CD1c-positive myeloid dendritic cell (primary cell): ENCODE measurements at regions not wholly inside any gene's neighbourhood (a gene's known extent, or its start where the extent isn't known, plus 50 kb on each side); places are given as distances from the start of the nearest gene placed in this dataset.
"Not testable (repeated sequence)": the region's sequence is repeated elsewhere in the genome, so short reads cannot be mapped to it uniquely, and the experiment has no call there.

Experiments used
- DNase-seq: peaks from one replicate; pipeline ENCODE4 v3.0.0-alpha.2; 2016; ENCODE audit errors: extremely low spot score

GRCh38 chr14:45976001-45976400, 675.6 kb downstream of the RPL10L start:
- DNase-seq: no peak

GRCh38 chr14:45972416-45972815, 679.2 kb downstream of the RPL10L start:
- no peak for DNase-seq

- DNase-seq: no peak
Observed at GRCh38 chr14:45970621-45971020, 681.0 kb downstream of the RPL10L start.

- no peak for DNase-seq
Observed at GRCh38 chr14:45968037-45968436, 683.5 kb downstream of the RPL10L start.

- no peak for DNase-seq
Observed at GRCh38 chr14:45949479-45949878, 696.5 kb upstream of the MIS18BP1 start.

GRCh38 chr14:45947830-45948229, 694.8 kb upstream of the MIS18BP1 start:
- no peak for DNase-seq

- no peak for DNase-seq
Observed at GRCh38 chr14:45946251-45946650, 693.2 kb upstream of the MIS18BP1 start.

GRCh38 chr14:45940318-45940717, 687.3 kb upstream of the MIS18BP1 start:
- no peak for DNase-seq

- no peak for DNase-seq
Observed at GRCh38 chr14:45939572-45939971, 686.6 kb upstream of the MIS18BP1 start.

GRCh38 chr14:45919995-45920394, 667.0 kb upstream of the MIS18BP1 start:
- DNase-seq: not testable (repeated sequence)

- no peak for DNase-seq
Observed at GRCh38 chr14:45916340-45916953, 663.4 kb upstream of the MIS18BP1 start.

GRCh38 chr14:45907782-45908181, 654.8 kb upstream of the MIS18BP1 start:
- DNase-seq: no peak

- DNase-seq: no peak
Observed at GRCh38 chr14:45906257-45906656, 653.3 kb upstream of the MIS18BP1 start.

- no peak for DNase-seq
Observed at GRCh38 chr14:45905672-45906071, 652.7 kb upstream of the MIS18BP1 start.

GRCh38 chr14:45904314-45904713, 651.3 kb upstream of the MIS18BP1 start:
- DNase-seq: no peak

- no peak for DNase-seq
Observed at GRCh38 chr14:45902241-45902640, 649.2 kb upstream of the MIS18BP1 start.

- DNase-seq: no peak
Observed at GRCh38 chr14:45897439-45897838, 644.4 kb upstream of the MIS18BP1 start.

- DNase-seq: no peak
Observed at GRCh38 chr14:45893127-45893526, 640.1 kb upstream of the MIS18BP1 start.

- DNase-seq: no peak
Observed at GRCh38 chr14:45891417-45892080, 638.5 kb upstream of the MIS18BP1 start.

- DNase-seq: not testable (repeated sequence)
Observed at GRCh38 chr14:45888766-45889285, 635.8 kb upstream of the MIS18BP1 start.

- no peak for DNase-seq
Observed at GRCh38 chr14:45877981-45878380, 625.0 kb upstream of the MIS18BP1 start.

GRCh38 chr14:45868863-45869262, 615.9 kb upstream of the MIS18BP1 start:
- no peak for DNase-seq

GRCh38 chr14:45868377-45868776, 615.4 kb upstream of the MIS18BP1 start:
- DNase-seq: no peak
